SK-N-SH (cell line): ENCODE measurements at regions not wholly inside any gene's neighbourhood (a gene's known extent, or its start where the extent isn't known, plus 50 kb on each side); places are given as distances from the start of the nearest gene placed in this dataset.

ENCODE experiments used
- CTCF ChIA-PET: fragments of 300-600, 350-600 bp; formaldehyde crosslinking; extraction: SDS; loops from one replicate; lab custom pipeline; 2021; lab: Yijun Ruan, JAX
- POLR2A ChIA-PET: fragments of 350-600 bp; sonication (Branson Sonifier 250); formaldehyde crosslinking; extraction: SDS; loops from one replicate; lab custom pipeline; 2020; ENCODE audit warnings: antibody characterized with exemption, inconsistent platforms; lab: Yijun Ruan, JAX
- DNase-seq: peaks from one replicate; pipeline ENCODE4 v3.0.0; 2012
- H2AFZ ChIP-seq: fragments of 200-600 bp; sonication (generic); 2 replicates; pipeline ENCODE4 v1.8.1; 2016; ENCODE audit warnings: antibody characterized with exemption, mild to moderate bottlenecking, low read depth
- H3F3A ChIP-seq: fragments of 200-600 bp; sonication (generic); replicated peaks from 2 replicates; pipeline ENCODE3; 2016; ENCODE audit warnings: antibody characterized with exemption, mild to moderate bottlenecking; ENCODE audit not compliant: insufficient read depth
- H3K27ac ChIP-seq, 2 experiments: fragments of 200-500 bp in 1 of 2; fragments of 200-600 bp in 1 of 2; sonication (Bioruptor generic) in 1 of 2; sonication (generic), shearing (Covaris generic) in 1 of 2; 2 replicates each; pipeline versions ENCODE4 v1.5.1 to v1.6.1; 2014 to 2016; ENCODE audit warnings: low read depth in 2 of 2, inconsistent platforms in 1 of 2, low read length in 1 of 2, mild to moderate bottlenecking in 1 of 2, mixed read lengths in 1 of 2
- H3K27me3 ChIP-seq: fragments of 200-600 bp; sonication (generic), shearing (Covaris generic); 2 replicates; pipeline ENCODE4 v1.6.1; 2016; ENCODE audit warnings: mixed run types; ENCODE audit not compliant: insufficient read depth
- H3K36me3 ChIP-seq, 2 experiments: fragments of 200-500 bp in 1 of 2; fragments of 200-600 bp in 1 of 2; sonication (Bioruptor generic) in 1 of 2; sonication (generic) in 1 of 2; replicated peaks in 1 of 2; 2 replicates each; pipeline versions ENCODE3 to v1.5.1; 2014 to 2016; ENCODE audit warnings: low read length in 1 of 2, mild to moderate bottlenecking in 1 of 2; ENCODE audit not compliant: insufficient read depth in 2 of 2, control insufficient read depth in 1 of 2
- H3K4me1 ChIP-seq, 2 experiments: fragments of 200-500 bp in 1 of 2; fragments of 200-600 bp in 1 of 2; sonication (Bioruptor generic) in 1 of 2; sonication (generic), shearing (Covaris generic) in 1 of 2; 2 replicates each; pipeline versions ENCODE4 v1.5.1 to v1.6.1; 2014 to 2016; ENCODE audit warnings: low read depth in 1 of 2, low read length in 1 of 2, mixed run types in 1 of 2; ENCODE audit not compliant: insufficient read depth in 2 of 2, control insufficient read depth in 1 of 2
- H3K4me2 ChIP-seq: fragments of 200-600 bp; sonication (generic), shearing (Covaris generic); 2 replicates; pipeline ENCODE4 v1.6.1; 2017; ENCODE audit warnings: mixed run types
- H3K4me3 ChIP-seq, 2 experiments: fragments of 200-500 bp in 1 of 2; fragments of 200-600 bp in 1 of 2; sonication (Bioruptor generic) in 1 of 2; sonication (generic), shearing (Covaris generic) in 1 of 2; 2 replicates each; pipeline versions ENCODE4 v1.5.1 to v1.8.1; 2014 to 2016; ENCODE audit warnings: low read depth in 2 of 2, inconsistent platforms in 1 of 2, low read length in 1 of 2, mild to moderate bottlenecking in 1 of 2, mixed read lengths in 1 of 2, moderate library complexity in 1 of 2
- H3K79me2 ChIP-seq: fragments of 200-600 bp; sonication (generic); 2 replicates; pipeline ENCODE4 v1.8.1; 2017; ENCODE audit warnings: mild to moderate bottlenecking; ENCODE audit not compliant: insufficient read depth
- H3K9ac ChIP-seq: fragments of 200-600 bp; sonication (generic); 2 replicates; pipeline ENCODE4 v1.6.1; 2017; ENCODE audit warnings: mixed run types
- H3K9me2 ChIP-seq: fragments of 200-600 bp; sonication (generic); 2 replicates; pipeline ENCODE4 v1.6.1; 2017; ENCODE audit warnings: mixed run types
- H3K9me3 ChIP-seq: fragments of 200-600 bp; sonication (generic); 2 replicates; pipeline ENCODE4 v1.6.1; 2017; ENCODE audit warnings: mixed run types, mild to moderate bottlenecking, moderate library complexity
- H4K20me1 ChIP-seq: fragments of 200-600 bp; sonication (generic); 2 replicates; pipeline ENCODE4 v1.6.1; 2017; ENCODE audit warnings: mild to moderate bottlenecking, mixed run types; ENCODE audit not compliant: insufficient read depth
- CHD2 ChIP-seq: fragments of 150-350 bp; IDR thresholded peaks from 2 replicates; pipeline ENCODE4 v1.6.1; 2018; ENCODE audit warnings: low read length; ENCODE audit not compliant: partially characterized antibody
- EP300 ChIP-seq, 2 experiments: IDR thresholded peaks; 2 replicates each; pipeline versions ENCODE4 v1.4.0 to v1.6.1; 2012; ENCODE audit warnings: borderline replicate concordance in 1 of 2, low read depth in 1 of 2, low read length in 1 of 2
- EZH2phosphoT487 ChIP-seq: fragments of 200-600 bp; sonication (generic); IDR thresholded peaks from 2 replicates; pipeline ENCODE4 v1.6.1; 2017; ENCODE audit warnings: low read depth, mixed run types, mild to moderate bottlenecking, antibody characterized with exemption, moderate library complexity, borderline replicate concordance
- FOSL2 ChIP-seq: IDR thresholded peaks from 2 replicates; pipeline ENCODE4 v1.4.0; 2012; ENCODE audit warnings: low read depth, mild to moderate bottlenecking, moderate library complexity, borderline replicate concordance
- GABPA ChIP-seq: IDR thresholded peaks from 2 replicates; pipeline ENCODE4 v1.4.0; 2012; ENCODE audit warnings: low read depth, mild to moderate bottlenecking
- IRF3 ChIP-seq: fragments of 150-350 bp; IDR thresholded peaks from 2 replicates; pipeline ENCODE4 v1.6.1; 2016; ENCODE audit warnings: mild to moderate bottlenecking, low read depth, low read length
- MEF2A ChIP-seq: IDR thresholded peaks from 2 replicates; pipeline ENCODE4 v1.4.0; 2012; ENCODE audit warnings: low read depth, borderline replicate concordance
- NFIC ChIP-seq: IDR thresholded peaks from 2 replicates; pipeline ENCODE4 v1.4.0; 2012; ENCODE audit warnings: borderline replicate concordance
- POLR2AphosphoS5 ChIP-seq: IDR thresholded peaks from 2 replicates; pipeline ENCODE4 v1.6.1; 2012; ENCODE audit warnings: low read depth, low read length
- RAD21 ChIP-seq: IDR thresholded peaks from 2 replicates; pipeline ENCODE4 v1.6.1; 2012; ENCODE audit warnings: mild to moderate bottlenecking, low read length
- RCOR1 ChIP-seq: fragments of 150-350 bp; IDR thresholded peaks from 2 replicates; pipeline ENCODE4 v1.6.1; 2017; ENCODE audit warnings: antibody characterized with exemption, low read length
- REST ChIP-seq: IDR thresholded peaks from 2 replicates; pipeline ENCODE4 v1.6.1; 2012; ENCODE audit warnings: mild to moderate bottlenecking, low read depth, low read length, moderate library complexity
- RFX5 ChIP-seq: IDR thresholded peaks from 2 replicates; pipeline ENCODE4 v1.6.1; 2012; ENCODE audit warnings: mild to moderate bottlenecking, improper control_type of control experiment, low read length
- RXRA ChIP-seq: IDR thresholded peaks from 2 replicates; pipeline ENCODE4 v1.4.0; 2012; ENCODE audit warnings: low read depth, mild to moderate bottlenecking, borderline replicate concordance
- SIN3A ChIP-seq: IDR thresholded peaks from 2 replicates; pipeline ENCODE4 v1.6.1; 2012; ENCODE audit warnings: low read depth, mild to moderate bottlenecking, low read length, moderate library complexity, borderline replicate concordance
- TAF1 ChIP-seq: IDR thresholded peaks from 2 replicates; pipeline ENCODE4 v1.6.1; 2012; ENCODE audit warnings: low read depth, mild to moderate bottlenecking, low read length, moderate library complexity, borderline replicate concordance
- TCF12 ChIP-seq: IDR thresholded peaks from 2 replicates; pipeline ENCODE4 v1.4.0; 2012
- TEAD4 ChIP-seq: IDR thresholded peaks from 2 replicates; pipeline ENCODE4 v1.4.0; 2012; ENCODE audit warnings: mild to moderate bottlenecking, borderline replicate concordance; ENCODE audit not compliant: insufficient read depth
- WGBS: methylation state at CpG from one replicate; pipeline ENCODE4 v1.1.6; 2017; ENCODE audit warnings: low lambda C conversion rate; 5-methylcytosine and 5-hydroxymethylcytosine counted together

- no peaks in the 10 kb centered on the region for H3F3A ChIP-seq
- ChIA-PET POLR2A (no interaction called here), CTCF (interaction anchor here (2.5 kb wide), 1 partner anchor 9 kb away, joined by 8 read pairs; no protein-coding TSS in a partner anchor)
- no peak overlapping the region for H3K27ac ChIP-seq
- peaks cover 4% of the 10 kb centered on the region; the same call in 1 of the 2 replicates for H3K27me3 ChIP-seq
- no peak overlapping the region for H3K9ac ChIP-seq
- no peaks in the 10 kb centered on the region for H3K9me3 ChIP-seq
- WGBS, result 17% methylated on average over 1 of the region's 1 CpG
- TF ChIP-seq MEF2A, result no peak
- no peak for TF ChIP-seq EP300 (IDR thresholded peaks at IDR 0.05; ENCODE audit: borderline replicate concordance in 1 of 2, low read depth in 1 of 2, low read length in 1 of 2)
- TF ChIP-seq REST, result peak; percentile 49; the same call in 1 of the 2 replicates
- TF ChIP-seq RCOR1, result no peak
- no peak for TF ChIP-seq GABPA
- TF ChIP-seq RFX5, result no peak
- no peak for TF ChIP-seq POLR2AphosphoS5
- TF ChIP-seq RAD21, result no peak
- H3K9me2 ChIP-seq, result no peaks in the 10 kb centered on the region
- H3K4me3 ChIP-seq, result no peak overlapping the region
- H4K20me1 ChIP-seq, result no peaks in the 10 kb centered on the region
- no peak overlapping the region for H2AFZ ChIP-seq
- no peaks in the 10 kb centered on the region for H3K4me1 ChIP-seq
- no peak for DNase-seq
- H3K4me2 ChIP-seq, result no peak overlapping the region
- no peaks in the 10 kb centered on the region for H3K36me3 ChIP-seq
- H3K79me2 ChIP-seq, result no peaks in the 10 kb centered on the region
Observed at GRCh38 chr11:44493930-44494329, 71.5 kb upstream of the CD82 start.

- ChIA-PET POLR2A (no interaction called here), CTCF (interaction anchor here (2.5 kb wide), 1 partner anchor 10 kb away, joined by 8 read pairs; no protein-coding TSS in a partner anchor)
- Histone ChIP-seq H3K4me2 (no peak overlapping the region), H4K20me1 (no peaks in the 10 kb centered on the region), H2AFZ (no peak overlapping the region), H3K4me3 (no peak overlapping the region), H3K27me3 (peaks cover 4% of the 10 kb centered on the region; the same call in 1 of the 2 replicates), H3F3A (no peaks in the 10 kb centered on the region), H3K4me1 (no peaks in the 10 kb centered on the region), H3K9me2 (no peaks in the 10 kb centered on the region), H3K9ac (no peak overlapping the region), H3K36me3 (no peaks in the 10 kb centered on the region), H3K79me2 (no peaks in the 10 kb centered on the region), H3K9me3 (no peaks in the 10 kb centered on the region), H3K27ac (no peak overlapping the region)
- TF ChIP-seq TEAD4 (no peak), RAD21 (no peak), RFX5 (no peak), EZH2phosphoT487 (no peak), TAF1 (no peak), FOSL2 (no peak), POLR2AphosphoS5 (no peak), NFIC (no peak), SIN3A (no peak), RXRA (no peak), CHD2 (no peak), TCF12 (no peak), IRF3 (no peak)
- DNase-seq, result no peak
- 27% methylated on average over 1 of the region's 2 CpGs for WGBS
Observed at GRCh38 chr11:44494785-44495184, 70.7 kb upstream of the CD82 start.
